Endothelial cell of umbilical vein (primary cell): ENCODE measurements at regions not wholly inside any gene's neighbourhood (a gene's known extent, or its start where the extent isn't known, plus 50 kb on each side); places are given as distances from the start of the nearest gene placed in this dataset.

Experiments
- BruUV-seq: library from RNA; stranded (reverse); fragments of 400-500 nt; replicated peaks from 2 replicates; lab custom pipeline; 2021; lab: Mats Ljungman, UMichigan
- CTCF ChIA-PET: fragments of 300-600, 350-600 bp; sonication (Branson Sonifier 250); formaldehyde crosslinking; loops from one replicate; lab custom pipeline; 2021; ENCODE audit warnings: antibody characterized with exemption, inconsistent platforms; lab: Charles Lee
- POLR2A ChIA-PET: fragments of 300-600, 350-600 bp; sonication (Branson Sonifier 250); formaldehyde crosslinking; loops from one replicate; lab custom pipeline; 2021; ENCODE audit warnings: antibody characterized with exemption, inconsistent platforms; lab: Charles Lee
- DNase-seq: peaks from one replicate; pipeline ENCODE4 v3.0.0-alpha.2; 2011; ENCODE audit warnings: low read depth, low spot score
- FAIRE-seq: peaks from 2 replicates; lab custom pipeline; 2011; peaks lifted over from hg19 to GRCh38; lab: Jason Lieb, UNC
- H2AFZ ChIP-seq: 2 replicates; pipeline ENCODE4 v1.6.0; 2012; ENCODE audit warnings: low read depth, low read length, control low read depth, inconsistent platforms
- H3K27ac ChIP-seq: 2 replicates; pipeline ENCODE4 v1.5.1; 2011; ENCODE audit warnings: low read depth, mild to moderate bottlenecking, control low read depth, low read length, moderate library complexity; ENCODE audit not compliant: insufficient read depth
- H3K27me3 ChIP-seq, 2 experiments: 2 replicates each; pipeline versions ENCODE4 v1.6.0 to v1.6.1; 2011; ENCODE audit warnings: low read length in 2 of 2, mixed read lengths in 1 of 2; ENCODE audit not compliant: control insufficient read depth in 2 of 2, insufficient read depth in 2 of 2
- H3K36me3 ChIP-seq, 2 experiments: 2 replicates in 1 of 2; 3 replicates in 1 of 2; pipeline ENCODE4 v1.5.1; 2011; ENCODE audit warnings: low read length in 2 of 2, mild to moderate bottlenecking in 1 of 2, moderate library complexity in 1 of 2; ENCODE audit not compliant: control insufficient read depth in 2 of 2, insufficient read depth in 2 of 2; ENCODE audit errors: extremely low read depth in 1 of 2
- H3K4me1 ChIP-seq: 3 replicates; pipeline ENCODE4 v1.5.1; 2011; ENCODE audit warnings: mild to moderate bottlenecking, low read length; ENCODE audit not compliant: control insufficient read depth, insufficient read depth; ENCODE audit errors: extremely low read depth
- H3K4me2 ChIP-seq: 2 replicates; pipeline ENCODE4 v1.6.1; 2011; ENCODE audit warnings: low read length, control low read depth, mixed read lengths; ENCODE audit not compliant: insufficient read depth
- H3K4me3 ChIP-seq, 3 experiments: fragments of 200-600 bp in 1 of 3; sonication (generic), shearing (Covaris generic) in 1 of 3; replicated peaks in 1 of 3; 2 replicates each; pipeline ENCODE4 v1.5.1; 2011 to 2016; ENCODE audit warnings: control low read depth in 3 of 3, low read length in 3 of 3, mild to moderate bottlenecking in 2 of 3, inconsistent platforms in 1 of 3, low read depth in 1 of 3, moderate library complexity in 1 of 3; ENCODE audit not compliant: insufficient read depth in 1 of 3
- H3K79me2 ChIP-seq: 2 replicates; pipeline ENCODE4 v1.6.0; 2012; ENCODE audit warnings: low read length, inconsistent platforms; ENCODE audit not compliant: control insufficient read depth, insufficient read depth
- H3K9ac ChIP-seq: replicated peaks from 2 replicates; pipeline ENCODE3; 2011; ENCODE audit warnings: low read length, control low read depth; ENCODE audit not compliant: insufficient read depth; ENCODE audit errors: extremely low read depth
- H3K9me1 ChIP-seq: replicated peaks from 3 replicates; pipeline ENCODE4 v1.6.0; 2011; ENCODE audit warnings: mild to moderate bottlenecking, low read length; ENCODE audit not compliant: control insufficient read depth, insufficient read depth; ENCODE audit errors: extremely low read depth
- H3K9me3 ChIP-seq: replicated peaks from 2 replicates; pipeline ENCODE4 v1.5.1; 2012; ENCODE audit warnings: low read length, inconsistent platforms; ENCODE audit not compliant: control insufficient read depth, insufficient read depth
- H4K20me1 ChIP-seq: replicated peaks from 2 replicates; pipeline ENCODE3; 2011; ENCODE audit warnings: mild to moderate bottlenecking, low read length; ENCODE audit not compliant: control insufficient read depth, insufficient read depth; ENCODE audit errors: extremely low read depth
- EZH2 ChIP-seq: IDR thresholded peaks from 2 replicates; pipeline ENCODE4 v1.6.1; 2012; ENCODE audit warnings: borderline replicate concordance, low read depth, mild to moderate bottlenecking, moderate library complexity, low read length, inconsistent platforms; ENCODE audit not compliant: severe bottlenecking
- FOS ChIP-seq: IDR thresholded peaks from 2 replicates; pipeline ENCODE4 v1.6.1; 2011; ENCODE audit warnings: mild to moderate bottlenecking, low read length, moderate library complexity, borderline replicate concordance; ENCODE audit not compliant: insufficient read depth
- GATA2 ChIP-seq: IDR thresholded peaks from 2 replicates; pipeline ENCODE4 v1.7.0; 2011; ENCODE audit warnings: low read depth, mild to moderate bottlenecking, moderate library complexity, mixed read lengths, low read length; ENCODE audit not compliant: insufficient read length, insufficient read depth
- JUN ChIP-seq: IDR thresholded peaks from 2 replicates; pipeline ENCODE4 v1.6.1; 2011; ENCODE audit warnings: borderline replicate concordance, low read depth; ENCODE audit not compliant: insufficient read length, insufficient read depth
- MYC ChIP-seq: IDR thresholded peaks from one replicate; pipeline ENCODE4 v1.6.1; 2011; ENCODE audit warnings: mild to moderate bottlenecking, low read depth, low read length
- POLR2AphosphoS5 ChIP-seq: IDR thresholded peaks from 2 replicates; pipeline ENCODE4 v1.6.1; 2012; ENCODE audit warnings: low read depth, mild to moderate bottlenecking, control low read depth, low read length, moderate library complexity; ENCODE audit not compliant: insufficient read depth
- dilution Hi-C: fragments of 300-500 bp; cut with MboI; formaldehyde crosslinking; loops from one replicate; pipeline ENCODE4 v1.15.0; 2019; ENCODE audit warnings: low sequenced_read_pairs; ENCODE audit not compliant: extremely low pct_ligation_motif_present
- intact Hi-C: fragments of 100-400 bp; cut with micrococcal nuclease; formaldehyde crosslinking; loops from one replicate; pipeline ENCODE4 v1.10.0; 2022
- TF ChIP-seq, protein P1 (sequence below), 2 donors: IDR thresholded peaks; 1 replicate in 1 of 2; 2 replicates in 1 of 2; pipeline ENCODE4 v1.5.1; 2011; ENCODE audit warnings: low read length in 2 of 2, mild to moderate bottlenecking in 2 of 2, moderate library complexity in 2 of 2, control low read depth in 1 of 2, inconsistent platforms in 1 of 2, low read depth in 1 of 2; ENCODE audit not compliant: insufficient read depth in 1 of 2; ENCODE audit errors: extremely low read depth in 1 of 2

DNA sequence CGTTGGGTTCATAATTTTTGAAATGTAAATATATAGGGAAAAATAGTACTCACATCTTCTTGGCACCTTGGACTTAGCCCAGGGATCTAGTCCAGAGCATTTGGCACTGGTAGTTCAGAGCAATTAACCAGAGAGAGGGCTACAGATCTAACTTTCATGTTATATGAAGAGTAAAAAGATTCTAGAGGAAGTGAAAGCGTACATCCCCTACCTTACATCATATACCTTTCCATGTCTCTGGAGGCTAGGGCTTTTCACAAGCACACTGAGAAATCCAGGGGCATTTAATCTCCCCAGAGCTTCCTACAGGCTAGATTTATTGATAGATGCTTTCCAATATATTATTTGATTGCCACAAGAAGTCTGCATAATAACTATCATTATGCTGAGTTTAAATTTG is 687.5 kb upstream of the FBXO33 start:
- no peak overlapping the region for H3K27ac ChIP-seq
- no peaks in the 10 kb centered on the region for H4K20me1 ChIP-seq
- H2AFZ ChIP-seq, result no peak overlapping the region
- H3K27me3 ChIP-seq, result no peaks in the 10 kb centered on the region
- dilution Hi-C loops, result no loop called here
- H3K79me2 ChIP-seq, result no peaks in the 10 kb centered on the region
- H3K9me1 ChIP-seq, result no peaks in the 10 kb centered on the region
- intact Hi-C loops, result no loop called here
- no peak for FAIRE-seq
- ChIA-PET POLR2A (no interaction called here), CTCF (no interaction called here)
- H3K9me3 ChIP-seq, result no peaks in the 10 kb centered on the region
- H3K4me1 ChIP-seq, result no peaks in the 10 kb centered on the region
- no peak overlapping the region for H3K4me2 ChIP-seq
- H3K36me3 ChIP-seq, result no peaks in the 10 kb centered on the region
- BruUV-seq, result no TSS peak
- TF ChIP-seq GATA2, result no peak
- no peak for TF ChIP-seq EZH2
- no peak for TF ChIP-seq FOS
- TF ChIP-seq, protein P1, sequence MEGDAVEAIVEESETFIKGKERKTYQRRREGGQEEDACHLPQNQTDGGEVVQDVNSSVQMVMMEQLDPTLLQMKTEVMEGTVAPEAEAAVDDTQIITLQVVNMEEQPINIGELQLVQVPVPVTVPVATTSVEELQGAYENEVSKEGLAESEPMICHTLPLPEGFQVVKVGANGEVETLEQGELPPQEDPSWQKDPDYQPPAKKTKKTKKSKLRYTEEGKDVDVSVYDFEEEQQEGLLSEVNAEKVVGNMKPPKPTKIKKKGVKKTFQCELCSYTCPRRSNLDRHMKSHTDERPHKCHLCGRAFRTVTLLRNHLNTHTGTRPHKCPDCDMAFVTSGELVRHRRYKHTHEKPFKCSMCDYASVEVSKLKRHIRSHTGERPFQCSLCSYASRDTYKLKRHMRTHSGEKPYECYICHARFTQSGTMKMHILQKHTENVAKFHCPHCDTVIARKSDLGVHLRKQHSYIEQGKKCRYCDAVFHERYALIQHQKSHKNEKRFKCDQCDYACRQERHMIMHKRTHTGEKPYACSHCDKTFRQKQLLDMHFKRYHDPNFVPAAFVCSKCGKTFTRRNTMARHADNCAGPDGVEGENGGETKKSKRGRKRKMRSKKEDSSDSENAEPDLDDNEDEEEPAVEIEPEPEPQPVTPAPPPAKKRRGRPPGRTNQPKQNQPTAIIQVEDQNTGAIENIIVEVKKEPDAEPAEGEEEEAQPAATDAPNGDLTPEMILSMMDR (IDR thresholded peaks at IDR 0.05; ENCODE audit: extremely low read depth in 1 of 2, insufficient read depth in 1 of 2, low read depth in 1 of 2, low read length in 2 of 2), result no peak
- TF ChIP-seq POLR2AphosphoS5, result no peak
- TF ChIP-seq MYC, result no peak
- no peak for TF ChIP-seq JUN
- no peak overlapping the region for H3K4me3 ChIP-seq
- no peak overlapping the region for H3K9ac ChIP-seq
- no peak for DNase-seq
